Tibial artery (tissue), 4 donors: ENCODE measurements at regions not wholly inside any gene's neighbourhood (a gene's known extent, or its start where the extent isn't known, plus 50 kb on each side); places are given as distances from the start of the nearest gene placed in this dataset.

Experiments used
- DNase-seq, 2 donors: peaks; one replicate each; pipeline ENCODE4 v3.0.0-alpha.2; 2019
- H3K27ac ChIP-seq, 2 donors: fragments of 200-600 bp; sonication (generic) in 1 of 2; 1 replicate in 1 of 2; 2 replicates in 1 of 2; pipeline ENCODE4 v1.5.1; 2018 to 2019; ENCODE audit warnings: mild to moderate bottlenecking in 1 of 2
- H3K27me3 ChIP-seq, 2 donors: fragments of 200-600 bp; sonication (generic) in 1 of 2; one replicate each; pipeline versions ENCODE4 v1.5.1 to v1.6.0; 2016 to 2019
- H3K36me3 ChIP-seq, 3 donors: fragments of 200-600 bp; sonication (generic) in 2 of 3; one replicate each; pipeline ENCODE4 v1.5.1; 2016 to 2019; ENCODE audit warnings: mild to moderate bottlenecking in 2 of 3
- H3K4me1 ChIP-seq, 4 donors: fragments of 200-600 bp; sonication (generic) in 2 of 4; 1 replicate in 3 of 4; 2 replicates in 1 of 4; pipeline ENCODE4 v1.5.1; 2016 to 2019
- H3K4me3 ChIP-seq, 2 donors: fragments of 200-600 bp; sonication (generic) in 1 of 2; 1 replicate in 1 of 2; 2 replicates in 1 of 2; pipeline ENCODE4 v1.5.1; 2018 to 2019; ENCODE audit warnings: mild to moderate bottlenecking in 2 of 2
- H3K9me3 ChIP-seq, 3 donors: fragments of 200-600 bp; sonication (generic) in 1 of 3; one replicate each; pipeline ENCODE4 v1.5.1; 2016 to 2019
- CTCF ChIP-seq, 2 experiments: fragments of 200-600 bp in 1 of 2; fragments of 450-650 bp in 1 of 2; IDR thresholded peaks; one replicate each; pipeline ENCODE4 v1.5.1; 2017 to 2019; ENCODE audit warnings: antibody characterized with exemption in 2 of 2, mild to moderate bottlenecking in 1 of 2, moderate library complexity in 1 of 2
- intact Hi-C: fragments of 100-400 bp; cut with DNase I; formaldehyde crosslinking; loops from one replicate; pipeline ENCODE4 v1.15.0; 2023; ENCODE audit warnings: low total_unique reads

- Histone ChIP-seq H3K9me3 (no peaks in the 10 kb centered on the region), H3K4me3 (no peak overlapping the region), H3K4me1 (no peaks in the 10 kb centered on the region), H3K36me3 (no peaks in the 10 kb centered on the region), H3K27me3 (no peaks in the 10 kb centered on the region), H3K27ac (no peak overlapping the region)
- TF ChIP-seq CTCF (IDR thresholded peaks at IDR 0.05), result no peak
- intact Hi-C loops, result no loop called here
- no peak for DNase-seq
These were observed 332.1 kb upstream of the TCF4 start for GRCh38 chr18:55920063-55920462.

GRCh38 chr18:55918444-55918843, 330.5 kb upstream of the TCF4 start:
- DNase-seq, result no peak
- no peaks in the 10 kb centered on the region for H3K27me3 ChIP-seq
- no peak overlapping the region for H3K4me3 ChIP-seq
- no peaks in the 10 kb centered on the region for H3K9me3 ChIP-seq
- TF ChIP-seq CTCF (IDR thresholded peaks at IDR 0.05), result no peak
- intact Hi-C loops, result no loop called here
- no peaks in the 10 kb centered on the region for H3K36me3 ChIP-seq
- no peak overlapping the region for H3K27ac ChIP-seq
- no peaks in the 10 kb centered on the region for H3K4me1 ChIP-seq

GRCh38 chr18:55912919-55913318, 324.9 kb upstream of the TCF4 start:
- Histone ChIP-seq H3K36me3 (no peaks in the 10 kb centered on the region), H3K27me3 (no peaks in the 10 kb centered on the region), H3K27ac (no peak overlapping the region), H3K4me3 (no peak overlapping the region), H3K4me1 (peaks cover 0 to 3% (median 0%) of the 10 kb centered on the region in 4 donors), H3K9me3 (no peaks in the 10 kb centered on the region)
- no peak for TF ChIP-seq CTCF (IDR thresholded peaks at IDR 0.05)
- intact Hi-C loops, result no loop called here
- no peak for DNase-seq

- H3K27me3 ChIP-seq, result no peaks in the 10 kb centered on the region
- TF ChIP-seq CTCF (IDR thresholded peaks at IDR 0.05), result no peak
- no peak overlapping the region for H3K27ac ChIP-seq
- no peaks in the 10 kb centered on the region for H3K9me3 ChIP-seq
- DNase-seq, result no peak
- peaks cover 0 to 9% (median 3%) of the 10 kb centered on the region in 4 donors for H3K4me1 ChIP-seq
- intact Hi-C loops, result no loop called here
- no peak overlapping the region for H3K4me3 ChIP-seq
- H3K36me3 ChIP-seq, result no peaks in the 10 kb centered on the region
These were observed 324.1 kb upstream of the TCF4 start for GRCh38 chr18:55912071-55912470.

- intact Hi-C loops, result no loop called here
- Histone ChIP-seq H3K4me1 (peaks cover 0 to 9% (median 3%) of the 10 kb centered on the region in 4 donors), H3K27me3 (no peaks in the 10 kb centered on the region), H3K9me3 (no peaks in the 10 kb centered on the region), H3K27ac (no peak overlapping the region), H3K36me3 (no peaks in the 10 kb centered on the region), H3K4me3 (no peak overlapping the region)
- no peak for DNase-seq
- TF ChIP-seq CTCF (IDR thresholded peaks at IDR 0.05), result no peak
These were observed 322.3 kb upstream of the TCF4 start for GRCh38 chr18:55910296-55910695.

- Histone ChIP-seq H3K4me1 (peaks cover 0 to 9% (median 3%) of the 10 kb centered on the region in 4 donors), H3K36me3 (no peaks in the 10 kb centered on the region), H3K9me3 (no peaks in the 10 kb centered on the region), H3K27me3 (no peaks in the 10 kb centered on the region), H3K4me3 (no peak overlapping the region), H3K27ac (no peak overlapping the region)
- intact Hi-C loops, result no loop called here
- TF ChIP-seq CTCF (IDR thresholded peaks at IDR 0.05), result no peak
- DNase-seq, result no peak
These were observed 320.9 kb upstream of the TCF4 start for GRCh38 chr18:55908901-55909366.
